ENCODE measurements at regions not wholly inside any gene's neighbourhood (a gene's known extent, or its start where the extent isn't known, plus 50 kb on each side); places are given as distances from the start of the nearest gene placed in this dataset.

DNA sequence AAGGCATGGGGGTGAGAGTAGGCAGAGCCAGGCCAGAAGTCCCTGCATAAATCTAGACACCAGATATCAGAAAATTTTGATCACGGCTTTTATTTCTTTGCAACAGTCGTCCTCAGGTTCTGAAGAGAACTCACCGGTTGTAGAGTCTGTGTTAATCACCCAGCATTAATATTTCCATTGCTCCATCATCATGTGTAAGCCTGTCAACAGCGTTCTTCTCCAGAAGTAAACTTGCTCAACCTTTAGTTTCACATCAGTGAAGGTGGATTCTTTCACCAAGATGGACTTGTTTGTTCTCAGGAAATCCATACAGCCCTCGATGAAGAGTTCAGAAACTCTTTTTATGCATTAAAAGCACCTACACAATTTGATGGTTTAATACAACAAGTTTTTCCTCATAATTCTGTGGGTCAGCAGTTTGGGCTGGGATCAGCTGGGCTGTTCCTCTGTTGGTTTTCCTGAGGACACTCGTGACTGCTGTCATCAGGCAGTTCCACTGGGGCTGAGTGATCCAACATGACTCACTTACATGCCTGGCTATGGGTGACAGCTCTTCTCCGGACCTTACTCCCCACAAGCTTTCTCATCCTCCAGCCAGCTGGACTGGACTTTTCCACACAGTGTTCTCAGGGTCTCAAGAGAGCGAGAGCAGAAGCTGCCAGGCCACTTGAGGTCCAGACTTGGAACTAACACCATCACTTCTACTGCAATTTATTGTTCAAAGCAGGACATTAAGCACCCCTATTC, 303.4 kb downstream of the ZNF621 start:
- Histone ChIP-seq H3K4me1 (ENCODE audit: insufficient read depth, low read length) (no peaks in the 10 kb centered on the region), H3K27ac (ENCODE audit: low read depth, low read length) (no peak overlapping the region), H3K36me3 (ENCODE audit: insufficient read depth, low read length) (no peaks in the 10 kb centered on the region), H3K4me3 (ENCODE audit: low read length in 2 of 2) (no peak overlapping the region), H3K9me3 (ENCODE audit: control insufficient read depth in 1 of 2, low read length in 2 of 2) (no peaks in the 10 kb centered on the region), H3K27me3 (ENCODE audit: insufficient read depth, low read length) (no peaks in the 10 kb centered on the region)
- H3K9me3 Mint-ChIP-seq: peaks cover 0 to under 1% (median 0%) of the 10 kb centered on the region in 8 donors
- CTCF ChIA-PET (ENCODE audit: partially characterized antibody): no interaction called here
- peaks cover 2 to 6% of the 10 kb centered on the region in 2 donors for H3K27me3 Mint-ChIP-seq
- no peak overlapping the region for H3K4me3 Mint-ChIP-seq
- DNase-seq: no peak
- intact Hi-C loops (cut with micrococcal nuclease): no loop called here
- H3K36me3 Mint-ChIP-seq: no peaks in the 10 kb centered on the region
- H3K4me1 Mint-ChIP-seq: no peaks in the 10 kb centered on the region
- H3K27ac Mint-ChIP-seq: no peak overlapping the region
- POLR2A ChIA-PET (ENCODE audit: partially characterized antibody): no interaction called here

DNA sequence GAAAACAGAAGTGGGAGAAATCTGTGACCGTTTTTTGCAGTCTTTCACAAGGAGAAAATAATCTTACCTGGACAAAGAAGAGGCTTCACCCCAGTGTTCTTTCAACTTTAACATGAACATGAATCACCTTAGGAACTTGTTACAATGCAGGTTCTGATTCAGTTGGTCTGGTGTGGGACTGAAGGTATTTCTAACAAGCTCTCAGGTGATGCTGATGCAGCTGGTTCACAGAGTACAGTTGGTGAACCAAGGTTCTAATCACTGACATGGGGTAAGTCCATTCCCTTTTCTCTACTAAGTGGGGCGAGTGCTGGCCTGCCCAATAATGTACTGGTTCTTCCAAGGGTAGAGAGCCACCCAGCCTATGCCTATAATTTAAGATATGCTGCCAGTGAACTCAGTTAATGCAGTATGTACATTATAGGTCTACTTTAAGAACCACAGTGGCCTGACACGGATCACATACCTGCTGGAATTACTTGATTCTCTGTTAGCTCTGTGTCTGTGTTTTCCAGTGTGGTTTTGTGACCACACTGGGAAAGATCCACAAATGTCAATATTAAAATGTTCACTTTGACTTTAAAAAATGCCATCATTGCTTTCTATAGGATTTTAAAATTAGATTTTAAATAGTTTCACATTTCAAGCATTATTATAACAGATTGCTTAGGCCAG, 304.1 kb downstream of the ZNF621 start:
- Mint-ChIP-seq H3K4me3 (no peak overlapping the region), H3K27me3 (peaks cover 2 to 6% of the 10 kb centered on the region in 2 donors), H3K4me1 (no peaks in the 10 kb centered on the region), H3K27ac (no peak overlapping the region), H3K36me3 (no peaks in the 10 kb centered on the region), H3K9me3 (no peaks in the 10 kb centered on the region)
- Histone ChIP-seq H3K4me3 (ENCODE audit: low read length in 2 of 2) (no peak overlapping the region), H3K27me3 (ENCODE audit: insufficient read depth, low read length) (no peaks in the 10 kb centered on the region), H3K4me1 (ENCODE audit: insufficient read depth, low read length) (no peaks in the 10 kb centered on the region), H3K9me3 (ENCODE audit: control insufficient read depth in 1 of 2, low read length in 2 of 2) (no peaks in the 10 kb centered on the region), H3K36me3 (ENCODE audit: insufficient read depth, low read length) (no peaks in the 10 kb centered on the region), H3K27ac (ENCODE audit: low read depth, low read length) (no peak overlapping the region)
- intact Hi-C loops (cut with micrococcal nuclease): no loop called here
- DNase-seq: no peak
- POLR2A ChIA-PET (ENCODE audit: partially characterized antibody): no interaction called here
- CTCF ChIA-PET (ENCODE audit: partially characterized antibody): no interaction called here

DNA sequence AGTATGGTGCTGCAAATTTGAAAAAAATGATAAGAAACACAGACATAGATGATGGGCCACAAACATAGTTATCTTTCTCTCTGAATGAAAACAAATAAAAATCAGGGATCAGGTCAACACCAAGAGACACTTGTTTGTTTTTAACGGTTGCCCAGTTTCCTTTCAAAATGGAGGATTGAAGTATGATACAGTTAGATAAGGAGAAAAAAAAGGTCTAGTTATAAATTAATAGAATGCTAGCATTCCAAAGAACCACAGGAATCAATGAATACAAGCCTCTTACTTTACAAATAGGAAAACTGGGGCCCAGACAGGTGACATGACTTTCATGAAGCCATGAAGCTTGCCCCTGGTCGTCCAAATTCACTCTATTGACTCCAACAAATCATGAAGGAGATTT, 305.1 kb downstream of the ZNF621 start:
- no peaks in the 10 kb centered on the region for H3K36me3 ChIP-seq (ENCODE audit: insufficient read depth, low read length)
- H3K4me1 Mint-ChIP-seq: no peaks in the 10 kb centered on the region
- H3K27me3 ChIP-seq (ENCODE audit: insufficient read depth, low read length): no peaks in the 10 kb centered on the region
- CTCF ChIA-PET (ENCODE audit: partially characterized antibody): no interaction called here
- no peaks in the 10 kb centered on the region for H3K9me3 ChIP-seq (ENCODE audit: control insufficient read depth in 1 of 2, low read length in 2 of 2)
- H3K27ac ChIP-seq (ENCODE audit: low read depth, low read length): no peak overlapping the region
- no peak overlapping the region for H3K4me3 Mint-ChIP-seq
- DNase-seq: no peak
- peaks cover 2 to 8% of the 10 kb centered on the region in 2 donors for H3K27me3 Mint-ChIP-seq
- POLR2A ChIA-PET (ENCODE audit: partially characterized antibody): no interaction called here
- H3K9me3 Mint-ChIP-seq: no peaks in the 10 kb centered on the region
- H3K27ac Mint-ChIP-seq: no peak overlapping the region
- no peaks in the 10 kb centered on the region for H3K36me3 Mint-ChIP-seq
- H3K4me1 ChIP-seq (ENCODE audit: insufficient read depth, low read length): no peaks in the 10 kb centered on the region
- no peak overlapping the region for H3K4me3 ChIP-seq (ENCODE audit: low read length in 2 of 2)
- intact Hi-C loops (cut with micrococcal nuclease): no loop called here

DNA sequence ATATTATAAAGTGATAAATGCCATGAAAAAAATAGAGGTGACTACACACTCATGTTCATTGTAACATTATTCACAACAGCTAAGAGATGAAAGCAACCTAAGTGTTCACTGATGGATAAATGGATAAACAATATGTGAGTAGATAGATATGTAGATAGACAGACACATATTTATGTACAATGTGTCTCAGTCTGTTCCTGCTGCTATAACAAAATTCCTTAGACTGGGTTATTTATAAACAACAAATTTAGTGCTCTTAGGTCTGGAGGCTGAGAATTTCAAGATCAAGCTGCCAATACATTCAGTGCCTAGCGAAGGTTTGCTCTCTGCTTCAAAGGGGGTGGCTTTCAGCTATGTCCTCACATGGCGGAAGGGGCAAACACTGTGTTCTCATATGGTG, 312.5 kb downstream of the ZNF621 start:
- no peaks in the 10 kb centered on the region for H3K4me1 Mint-ChIP-seq
- H3K9me3 ChIP-seq (ENCODE audit: control insufficient read depth in 1 of 2, low read length in 2 of 2): no peaks in the 10 kb centered on the region
- no peaks in the 10 kb centered on the region for H3K36me3 Mint-ChIP-seq
- H3K9me3 Mint-ChIP-seq: no peaks in the 10 kb centered on the region
- no peak overlapping the region for H3K4me3 Mint-ChIP-seq
- no peak overlapping the region for H3K4me3 ChIP-seq (ENCODE audit: low read length in 2 of 2)
- H3K27me3 ChIP-seq (ENCODE audit: insufficient read depth, low read length): no peaks in the 10 kb centered on the region
- no peak for DNase-seq
- H3K36me3 ChIP-seq (ENCODE audit: insufficient read depth, low read length): no peaks in the 10 kb centered on the region
- H3K4me1 ChIP-seq (ENCODE audit: insufficient read depth, low read length): no peaks in the 10 kb centered on the region
- no peak overlapping the region for H3K27ac ChIP-seq (ENCODE audit: low read depth, low read length)
- ChIA-PET CTCF (ENCODE audit: partially characterized antibody) (no interaction called here), POLR2A (ENCODE audit: partially characterized antibody) (no interaction called here)
- intact Hi-C loops (cut with micrococcal nuclease): no loop called here
- H3K27ac Mint-ChIP-seq: no peak overlapping the region
- H3K27me3 Mint-ChIP-seq: peaks cover 0 to 4% of the 10 kb centered on the region in 2 donors

- POLR2A ChIA-PET (ENCODE audit: partially characterized antibody): no interaction called here
- no peaks in the 10 kb centered on the region for H3K4me1 Mint-ChIP-seq
- no peak overlapping the region for H3K27ac ChIP-seq (ENCODE audit: low read depth, low read length)
- H3K27me3 ChIP-seq (ENCODE audit: insufficient read depth, low read length): no peaks in the 10 kb centered on the region
- intact Hi-C loops (cut with micrococcal nuclease): no loop called here
- CTCF ChIA-PET (ENCODE audit: partially characterized antibody): no interaction called here
- no peaks in the 10 kb centered on the region for H3K4me1 ChIP-seq (ENCODE audit: insufficient read depth, low read length)
- peaks cover 0 to 8% (median 2%) of the 10 kb centered on the region in 8 donors for H3K9me3 Mint-ChIP-seq
- no peak overlapping the region for H3K27ac Mint-ChIP-seq
- H3K27me3 Mint-ChIP-seq: peaks cover under 1 to 1% of the 10 kb centered on the region in 2 donors
- no peak for DNase-seq
- H3K4me3 Mint-ChIP-seq: no peak overlapping the region
- H3K36me3 ChIP-seq (ENCODE audit: insufficient read depth, low read length): no peaks in the 10 kb centered on the region
- no peaks in the 10 kb centered on the region for H3K9me3 ChIP-seq (ENCODE audit: control insufficient read depth in 1 of 2, low read length in 2 of 2)
- no peak overlapping the region for H3K4me3 ChIP-seq (ENCODE audit: low read length in 2 of 2)
- H3K36me3 Mint-ChIP-seq: no peaks in the 10 kb centered on the region
Observed at GRCh38 chr3:40841131-40841530, 316.4 kb downstream of the ZNF621 start.

- Mint-ChIP-seq H3K27ac (no peak overlapping the region), H3K9me3 (peaks cover 0 to 8% (median 2%) of the 10 kb centered on the region in 8 donors), H3K4me3 (no peak overlapping the region), H3K36me3 (no peaks in the 10 kb centered on the region), H3K4me1 (no peaks in the 10 kb centered on the region), H3K27me3 (peaks cover 1 to 5% of the 10 kb centered on the region in 2 donors)
- Histone ChIP-seq H3K4me3 (ENCODE audit: low read length in 2 of 2) (no peak overlapping the region), H3K27me3 (ENCODE audit: insufficient read depth, low read length) (no peaks in the 10 kb centered on the region), H3K36me3 (ENCODE audit: insufficient read depth, low read length) (no peaks in the 10 kb centered on the region), H3K27ac (ENCODE audit: low read depth, low read length) (no peak overlapping the region), H3K9me3 (ENCODE audit: control insufficient read depth in 1 of 2, low read length in 2 of 2) (no peaks in the 10 kb centered on the region), H3K4me1 (ENCODE audit: insufficient read depth, low read length) (no peaks in the 10 kb centered on the region)
- CTCF ChIA-PET (ENCODE audit: partially characterized antibody): no interaction called here
- no peak for DNase-seq
- POLR2A ChIA-PET (ENCODE audit: partially characterized antibody): no interaction called here
- intact Hi-C loops (cut with micrococcal nuclease): no loop called here
Observed at GRCh38 chr3:40841570-40842109, 316.9 kb downstream of the ZNF621 start.

GRCh38 chr3:40842714-40843113, 318.0 kb downstream of the ZNF621 start:
- H3K27me3 ChIP-seq (ENCODE audit: insufficient read depth, low read length): no peaks in the 10 kb centered on the region
- H3K36me3 ChIP-seq (ENCODE audit: insufficient read depth, low read length): no peaks in the 10 kb centered on the region
- no peaks in the 10 kb centered on the region for H3K36me3 Mint-ChIP-seq
- intact Hi-C loops (cut with micrococcal nuclease): no loop called here
- peaks cover 0 to 8% (median 2%) of the 10 kb centered on the region in 8 donors for H3K9me3 Mint-ChIP-seq
- H3K4me3 Mint-ChIP-seq: no peak overlapping the region
- POLR2A ChIA-PET (ENCODE audit: partially characterized antibody): no interaction called here
- no peak for DNase-seq
- H3K4me1 ChIP-seq (ENCODE audit: insufficient read depth, low read length): no peaks in the 10 kb centered on the region
- no peak overlapping the region for H3K27ac ChIP-seq (ENCODE audit: low read depth, low read length)
- no peak overlapping the region for H3K27ac Mint-ChIP-seq
- no peak overlapping the region for H3K4me3 ChIP-seq (ENCODE audit: low read length in 2 of 2)
- H3K9me3 ChIP-seq (ENCODE audit: control insufficient read depth in 1 of 2, low read length in 2 of 2): no peaks in the 10 kb centered on the region
- CTCF ChIA-PET (ENCODE audit: partially characterized antibody): interaction anchor here (0.7 kb wide), 1 partner anchor 139 kb away, joined by 4 read pairs; no protein-coding TSS in a partner anchor
- H3K27me3 Mint-ChIP-seq: peaks cover 1 to 7% of the 10 kb centered on the region in 2 donors
- H3K4me1 Mint-ChIP-seq: no peaks in the 10 kb centered on the region
